ENCODE measurements at regions not wholly inside any gene's neighbourhood (a gene's known extent, or its start where the extent isn't known, plus 50 kb on each side); places are given as distances from the start of the nearest gene placed in this dataset.

DNA sequence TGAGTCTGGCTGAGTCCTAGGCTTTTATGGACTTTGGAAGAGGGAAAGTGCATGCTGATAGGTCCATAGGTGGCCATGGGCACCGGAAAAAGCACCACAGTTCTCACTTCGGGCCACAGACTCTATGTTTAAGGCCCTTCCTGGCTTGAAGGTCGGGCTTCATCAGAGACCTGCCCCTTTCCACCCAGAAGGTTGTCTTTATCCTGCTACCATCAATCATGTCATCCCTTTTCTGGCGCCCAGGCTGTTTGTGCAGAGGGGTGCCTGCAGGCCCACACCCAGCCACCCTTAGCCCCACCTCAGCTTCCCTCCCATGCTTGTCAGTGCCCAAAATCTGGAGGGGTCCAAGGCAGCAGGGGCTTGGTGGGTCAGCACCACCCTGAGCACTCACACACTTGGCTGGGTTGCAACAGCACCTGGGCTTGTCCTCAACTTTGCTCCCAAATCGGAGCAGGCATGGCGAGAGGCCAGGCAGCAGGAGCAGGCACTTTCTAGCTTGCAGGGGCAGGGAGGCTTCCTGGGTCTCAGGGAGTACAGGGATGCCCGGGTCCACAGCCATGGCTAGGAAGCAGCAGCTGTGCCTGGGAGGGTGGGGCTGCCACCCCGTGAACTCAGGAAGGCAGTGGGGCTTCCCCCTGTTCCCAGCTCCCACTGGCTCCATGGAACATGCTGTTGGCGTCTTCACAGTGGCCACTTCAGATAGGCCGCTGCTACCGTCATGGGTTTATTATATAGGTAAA, 63.8 kb upstream of the TOM1L1 start:
- TF ChIP-seq, protein P1, sequence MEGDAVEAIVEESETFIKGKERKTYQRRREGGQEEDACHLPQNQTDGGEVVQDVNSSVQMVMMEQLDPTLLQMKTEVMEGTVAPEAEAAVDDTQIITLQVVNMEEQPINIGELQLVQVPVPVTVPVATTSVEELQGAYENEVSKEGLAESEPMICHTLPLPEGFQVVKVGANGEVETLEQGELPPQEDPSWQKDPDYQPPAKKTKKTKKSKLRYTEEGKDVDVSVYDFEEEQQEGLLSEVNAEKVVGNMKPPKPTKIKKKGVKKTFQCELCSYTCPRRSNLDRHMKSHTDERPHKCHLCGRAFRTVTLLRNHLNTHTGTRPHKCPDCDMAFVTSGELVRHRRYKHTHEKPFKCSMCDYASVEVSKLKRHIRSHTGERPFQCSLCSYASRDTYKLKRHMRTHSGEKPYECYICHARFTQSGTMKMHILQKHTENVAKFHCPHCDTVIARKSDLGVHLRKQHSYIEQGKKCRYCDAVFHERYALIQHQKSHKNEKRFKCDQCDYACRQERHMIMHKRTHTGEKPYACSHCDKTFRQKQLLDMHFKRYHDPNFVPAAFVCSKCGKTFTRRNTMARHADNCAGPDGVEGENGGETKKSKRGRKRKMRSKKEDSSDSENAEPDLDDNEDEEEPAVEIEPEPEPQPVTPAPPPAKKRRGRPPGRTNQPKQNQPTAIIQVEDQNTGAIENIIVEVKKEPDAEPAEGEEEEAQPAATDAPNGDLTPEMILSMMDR (IDR thresholded peaks at IDR 0.05), result no peak
- no peak for TF ChIP-seq POLR2A (IDR thresholded peaks at IDR 0.05)

Data from prostate gland (tissue), 2 donors.